ENCODE measurements at regions not wholly inside any gene's neighbourhood (a gene's known extent, or its start where the extent isn't known, plus 50 kb on each side); places are given as distances from the start of the nearest gene placed in this dataset.

DNA sequence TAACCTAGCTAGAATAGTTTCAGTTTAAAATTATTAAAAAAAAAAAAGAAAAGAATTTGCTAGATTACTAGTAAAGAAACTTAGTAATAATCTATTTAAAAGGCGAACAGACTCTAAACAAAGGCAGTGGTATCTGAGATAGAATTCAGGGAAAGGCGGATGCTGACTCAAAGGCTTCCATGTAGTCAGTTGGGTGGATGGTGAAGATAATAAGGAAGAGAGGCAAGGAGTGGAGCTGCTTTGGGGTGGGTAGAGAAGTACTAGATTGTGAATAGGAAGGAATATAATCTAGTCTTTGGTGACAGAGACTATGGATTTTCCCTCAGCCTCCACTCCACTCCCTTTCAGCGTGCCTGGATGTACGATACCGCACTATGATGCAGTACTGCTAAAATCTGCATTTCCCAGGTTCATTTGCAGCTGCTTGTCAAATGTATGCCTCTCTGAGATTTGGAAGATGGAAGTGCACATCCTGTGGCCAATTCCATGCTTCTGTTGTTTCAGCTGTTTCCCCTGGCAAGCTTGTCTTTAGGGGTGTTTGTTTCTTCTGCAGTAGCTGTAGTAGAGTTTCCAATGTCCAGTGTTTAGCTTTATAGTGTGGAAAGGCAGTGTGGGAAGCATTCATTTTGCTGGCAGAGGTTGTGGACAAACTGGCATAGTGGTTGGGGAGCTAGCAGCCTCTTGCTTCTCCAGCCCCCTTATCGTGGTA, 184.6 kb upstream of the NRIP1 start:
- Mint-ChIP-seq H3K9me3 (no peaks in the 10 kb centered on the region), H3K4me3 (no peak overlapping the region), H3K27me3 (peaks cover 8% of the 10 kb centered on the region), H3K27ac (no peak overlapping the region), H3K36me3 (no peaks in the 10 kb centered on the region), H3K4me1 (no peaks in the 10 kb centered on the region)
- ATAC-seq (ENCODE audit: low read depth) (no peak), DNase-seq (ENCODE audit: low spot score in 2 of 2) (no peak)

DNA sequence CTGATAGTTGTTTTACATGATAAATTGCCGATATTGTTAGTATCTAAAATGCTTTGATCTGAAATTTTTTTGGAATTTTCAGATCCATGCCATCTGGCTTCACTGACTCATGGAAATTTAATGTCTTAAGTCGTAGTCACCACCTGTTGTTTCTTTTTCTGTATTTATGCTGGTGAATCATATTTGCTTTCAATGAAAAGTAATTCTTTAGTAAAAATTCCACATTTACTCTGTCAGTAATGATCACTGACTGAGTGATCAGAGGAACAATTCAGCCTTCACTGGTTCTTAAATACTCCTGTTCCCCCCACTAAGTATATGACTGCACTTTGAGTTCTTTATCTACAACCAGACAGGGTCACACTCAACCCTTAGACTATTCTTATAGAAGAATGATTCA, 185.6 kb upstream of the NRIP1 start:
- DNase-seq (ENCODE audit: low spot score in 2 of 2) (no peak), ATAC-seq (ENCODE audit: low read depth) (no peak)
- no peaks in the 10 kb centered on the region for H3K9me3 Mint-ChIP-seq
- H3K36me3 Mint-ChIP-seq = no peaks in the 10 kb centered on the region
- no peak overlapping the region for H3K4me3 Mint-ChIP-seq
- H3K4me1 Mint-ChIP-seq = no peaks in the 10 kb centered on the region
- peaks cover 8% of the 10 kb centered on the region for H3K27me3 Mint-ChIP-seq
- H3K27ac Mint-ChIP-seq = no peak overlapping the region

DNA sequence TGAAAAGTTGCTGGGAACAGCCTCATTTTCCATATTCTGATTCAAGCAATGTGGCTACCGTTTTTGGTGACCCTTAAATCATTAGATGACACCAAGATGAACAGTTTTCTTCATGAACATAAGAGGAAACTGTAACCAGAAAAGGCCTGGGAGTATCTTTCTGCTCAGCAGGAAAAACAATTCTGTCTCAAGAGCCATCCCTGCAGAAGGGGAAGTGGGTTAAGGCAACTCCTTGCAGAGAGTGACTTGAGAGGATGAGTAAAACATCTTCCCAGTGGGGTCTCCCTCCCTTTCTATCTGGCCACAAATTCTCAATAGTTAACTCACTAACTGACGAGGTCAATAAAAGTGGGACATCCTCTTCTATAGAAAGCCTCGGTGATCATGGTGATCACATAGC, 187.6 kb upstream of the NRIP1 start:
- H3K27ac Mint-ChIP-seq = no peak overlapping the region
- H3K36me3 Mint-ChIP-seq = no peaks in the 10 kb centered on the region
- no peak overlapping the region for H3K4me3 Mint-ChIP-seq
- no peaks in the 10 kb centered on the region for H3K9me3 Mint-ChIP-seq
- H3K4me1 Mint-ChIP-seq = no peaks in the 10 kb centered on the region
- ATAC-seq (ENCODE audit: low read depth) (no peak), DNase-seq (ENCODE audit: low spot score in 2 of 2) (no peak)
- peaks cover 8% of the 10 kb centered on the region for H3K27me3 Mint-ChIP-seq

DNA sequence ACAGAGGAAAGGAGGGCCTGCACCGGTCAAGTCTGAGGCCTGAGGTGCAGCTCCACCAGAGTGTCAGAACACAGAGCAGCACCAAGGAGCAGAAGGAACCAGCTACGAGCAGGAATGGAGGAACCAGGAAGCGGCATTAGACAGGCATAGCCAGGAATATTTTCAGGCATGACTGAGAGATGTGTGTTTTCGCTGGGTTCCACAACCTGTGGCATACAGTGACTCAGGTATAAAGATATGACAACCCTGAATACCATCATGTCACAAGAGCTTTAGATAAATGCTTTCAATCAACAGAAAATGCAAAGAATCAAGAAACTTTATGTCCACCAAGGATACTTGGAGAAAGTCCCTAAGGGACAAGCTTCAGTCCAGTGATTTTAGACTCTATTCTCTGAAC, 189.3 kb upstream of the NRIP1 start:
- no peak overlapping the region for H3K4me3 Mint-ChIP-seq
- ATAC-seq (ENCODE audit: low read depth) (no peak), DNase-seq (ENCODE audit: low spot score in 2 of 2) (no peak)
- H3K27me3 Mint-ChIP-seq = peaks cover 5% of the 10 kb centered on the region
- H3K36me3 Mint-ChIP-seq = no peaks in the 10 kb centered on the region
- H3K9me3 Mint-ChIP-seq = no peaks in the 10 kb centered on the region
- no peaks in the 10 kb centered on the region for H3K4me1 Mint-ChIP-seq
- no peak overlapping the region for H3K27ac Mint-ChIP-seq

DNA sequence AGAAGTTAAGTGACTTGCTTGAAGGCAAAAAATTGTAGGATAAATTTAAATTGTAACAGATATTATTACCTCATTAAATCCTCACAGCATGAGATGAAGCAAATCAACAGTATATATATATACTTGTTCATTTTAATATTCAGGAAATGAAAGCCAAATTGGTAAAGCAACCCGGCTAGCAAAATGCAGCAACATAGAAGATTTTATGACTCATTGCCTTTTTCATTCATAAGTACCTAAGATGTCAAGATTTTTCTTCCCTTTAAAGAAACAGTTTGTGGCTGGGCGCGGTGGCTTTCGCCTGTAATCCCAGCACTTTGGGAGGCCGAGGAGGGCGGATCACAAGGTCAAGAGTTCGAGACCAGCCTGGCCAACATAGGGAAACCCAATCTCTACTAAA, 190.5 kb upstream of the NRIP1 start:
- no peak overlapping the region for H3K4me3 Mint-ChIP-seq
- H3K27ac Mint-ChIP-seq = no peak overlapping the region
- H3K9me3 Mint-ChIP-seq = no peaks in the 10 kb centered on the region
- H3K4me1 Mint-ChIP-seq = no peaks in the 10 kb centered on the region
- DNase-seq (ENCODE audit: low spot score in 2 of 2) (no peak), ATAC-seq (ENCODE audit: low read depth) (no peak)
- H3K36me3 Mint-ChIP-seq = no peaks in the 10 kb centered on the region
- peaks cover 5% of the 10 kb centered on the region for H3K27me3 Mint-ChIP-seq

DNA sequence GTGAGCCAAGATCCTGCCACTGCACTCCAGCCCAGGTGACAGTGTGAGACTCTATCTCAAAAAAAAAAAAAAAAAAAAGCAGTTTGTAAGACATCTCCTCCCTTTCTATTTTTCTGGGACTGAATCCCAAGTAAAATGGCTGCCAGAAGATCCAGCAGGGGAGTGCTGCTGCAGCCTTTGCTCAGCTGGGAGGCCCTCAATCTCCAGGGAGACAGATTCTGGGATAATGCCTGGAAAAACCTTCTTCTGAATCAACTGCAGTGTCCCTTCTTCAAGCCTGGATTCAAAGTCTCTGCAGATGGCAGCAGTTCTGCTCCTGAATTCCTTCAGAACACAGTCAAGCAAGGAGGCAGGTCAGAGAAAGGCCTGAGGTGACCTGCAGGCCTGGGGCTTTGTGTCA, 191.0 kb upstream of the NRIP1 start:
- DNase-seq (ENCODE audit: low spot score in 2 of 2) (no peak), ATAC-seq (ENCODE audit: low read depth) (no peak)
- H3K9me3 Mint-ChIP-seq = no peaks in the 10 kb centered on the region
- H3K4me1 Mint-ChIP-seq = no peaks in the 10 kb centered on the region
- no peak overlapping the region for H3K4me3 Mint-ChIP-seq
- H3K36me3 Mint-ChIP-seq = no peaks in the 10 kb centered on the region
- H3K27ac Mint-ChIP-seq = no peak overlapping the region
- peaks cover 5% of the 10 kb centered on the region for H3K27me3 Mint-ChIP-seq

DNA sequence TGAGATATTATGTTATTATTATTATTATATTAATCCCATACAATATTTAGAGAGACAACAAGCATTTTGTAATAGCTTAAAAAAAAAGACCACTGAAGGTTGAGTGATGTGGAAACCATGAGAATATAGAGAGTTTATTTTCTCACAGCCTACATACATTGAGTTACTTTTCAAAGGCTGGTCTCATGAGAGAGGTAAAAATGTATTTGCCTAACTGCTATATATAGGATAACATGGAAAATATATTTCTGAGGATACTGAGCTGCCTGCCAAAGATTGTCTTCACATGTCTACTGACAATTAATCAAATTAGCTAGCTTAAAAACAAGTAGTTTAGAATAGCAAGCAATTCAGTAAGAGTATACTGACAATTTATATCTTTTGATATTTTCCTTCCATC, 192.2 kb upstream of the NRIP1 start:
- H3K9me3 Mint-ChIP-seq = peaks cover 1% of the 10 kb centered on the region
- DNase-seq (ENCODE audit: low spot score in 2 of 2) (no peak), ATAC-seq (ENCODE audit: low read depth) (no peak)
- no peaks in the 10 kb centered on the region for H3K36me3 Mint-ChIP-seq
- no peaks in the 10 kb centered on the region for H3K4me1 Mint-ChIP-seq
- H3K27me3 Mint-ChIP-seq = peaks cover 2% of the 10 kb centered on the region
- H3K27ac Mint-ChIP-seq = no peak overlapping the region
- H3K4me3 Mint-ChIP-seq = no peak overlapping the region

DNA sequence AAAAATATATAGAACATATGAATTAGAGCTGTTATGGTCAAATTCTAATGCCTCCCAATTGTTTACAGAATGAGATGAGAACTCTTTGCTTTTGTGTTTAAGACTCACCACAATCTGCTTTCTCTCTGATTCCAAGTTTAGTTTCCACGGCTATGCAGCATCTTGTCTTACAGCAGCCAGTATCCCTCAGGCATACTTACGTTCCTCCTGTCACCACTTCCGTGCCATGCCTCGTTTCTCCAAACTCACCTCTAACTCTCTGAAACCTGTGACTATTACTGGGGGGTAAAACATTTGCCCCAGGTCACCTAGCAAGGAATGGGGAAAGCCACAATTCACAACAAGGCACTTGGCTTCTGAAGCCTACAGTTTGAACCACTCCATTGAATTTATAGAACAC, 192.8 kb upstream of the NRIP1 start:
- no peaks in the 10 kb centered on the region for H3K4me1 Mint-ChIP-seq
- DNase-seq (ENCODE audit: low spot score in 2 of 2) (no peak), ATAC-seq (ENCODE audit: low read depth) (no peak)
- H3K27me3 Mint-ChIP-seq = no peaks in the 10 kb centered on the region
- H3K4me3 Mint-ChIP-seq = no peak overlapping the region
- H3K9me3 Mint-ChIP-seq = peaks cover 1% of the 10 kb centered on the region
- no peaks in the 10 kb centered on the region for H3K36me3 Mint-ChIP-seq
- no peak overlapping the region for H3K27ac Mint-ChIP-seq

DNA sequence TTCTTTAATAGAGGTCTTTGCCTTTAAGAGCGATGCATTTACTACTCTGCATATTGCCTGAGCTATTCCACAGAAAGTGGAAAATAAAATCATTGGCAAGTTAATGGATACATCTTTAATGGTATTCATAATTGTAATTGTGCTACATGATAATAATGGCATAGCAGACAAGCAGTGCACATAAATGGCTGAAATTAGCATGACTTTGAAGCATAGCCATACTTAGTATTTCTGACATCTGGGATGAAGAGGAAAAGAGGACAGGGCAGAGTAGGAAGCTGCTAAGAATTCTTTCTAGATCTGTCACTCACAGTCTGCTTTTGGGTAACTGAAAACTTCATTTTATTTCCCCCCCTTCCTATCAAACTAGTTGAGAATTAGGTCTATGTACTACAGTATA, 195.0 kb upstream of the NRIP1 start:
- H3K9me3 Mint-ChIP-seq = peaks cover 1% of the 10 kb centered on the region
- no peaks in the 10 kb centered on the region for H3K4me1 Mint-ChIP-seq
- ATAC-seq (ENCODE audit: low read depth) (no peak), DNase-seq (ENCODE audit: low spot score in 2 of 2) (no peak)
- no peaks in the 10 kb centered on the region for H3K36me3 Mint-ChIP-seq
- H3K27ac Mint-ChIP-seq = no peak overlapping the region
- no peak overlapping the region for H3K4me3 Mint-ChIP-seq
- H3K27me3 Mint-ChIP-seq = no peaks in the 10 kb centered on the region

DNA sequence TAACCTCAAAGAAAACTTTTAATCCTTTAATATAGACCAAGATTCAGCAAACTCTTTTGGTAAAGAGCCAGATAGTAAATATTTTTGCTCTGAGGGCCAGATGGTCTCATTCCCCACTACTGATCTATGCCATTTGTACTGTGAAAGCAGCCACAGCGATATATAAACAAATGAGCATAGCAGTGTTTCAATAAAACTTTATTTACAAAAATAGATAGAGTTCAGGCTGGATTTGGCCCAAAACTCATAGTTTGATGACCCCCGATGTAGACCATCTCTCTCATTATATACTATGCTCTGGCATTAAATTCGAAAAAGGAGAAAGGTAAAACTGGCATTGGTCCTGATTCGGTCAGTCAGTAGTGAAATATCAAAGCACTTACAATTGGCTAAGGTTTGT, 195.8 kb upstream of the NRIP1 start:
- no peaks in the 10 kb centered on the region for H3K36me3 Mint-ChIP-seq
- no peak for ATAC-seq (ENCODE audit: low read depth)
- DNase-seq (ENCODE audit: low spot score in 2 of 2) = no peak
- no peak overlapping the region for H3K27ac Mint-ChIP-seq
- H3K27me3 Mint-ChIP-seq = no peaks in the 10 kb centered on the region
- no peak overlapping the region for H3K4me3 Mint-ChIP-seq
- peaks cover 1% of the 10 kb centered on the region for H3K9me3 Mint-ChIP-seq
- no peaks in the 10 kb centered on the region for H3K4me1 Mint-ChIP-seq

DNA sequence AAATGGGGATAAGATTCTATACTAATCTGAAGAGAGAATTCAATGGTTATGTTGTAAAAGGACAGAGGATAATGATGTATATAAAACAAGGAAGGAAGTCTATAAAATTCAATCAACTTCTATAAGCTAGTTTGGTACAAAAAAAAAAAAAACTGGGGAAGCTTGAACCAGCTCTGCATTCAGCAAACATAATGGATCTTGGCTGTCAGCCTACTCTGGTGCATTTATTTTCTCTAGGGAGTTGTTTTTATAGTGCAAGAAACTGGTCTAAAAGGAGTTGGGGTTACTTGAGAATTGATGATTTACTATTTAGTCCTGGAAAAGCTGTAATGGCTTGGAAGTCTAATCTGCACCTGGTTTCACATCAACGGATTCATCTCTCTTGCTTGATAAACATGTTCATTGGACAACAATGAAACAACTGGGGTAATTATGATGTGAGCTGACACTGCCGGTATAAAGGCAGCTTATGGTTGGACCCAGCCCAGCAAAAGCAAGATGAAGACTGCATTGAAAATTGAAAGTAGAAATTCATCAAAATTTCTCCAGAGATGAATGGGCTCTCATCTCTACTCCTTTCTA, 199.4 kb upstream of the NRIP1 start:
- H3K4me1 Mint-ChIP-seq = no peaks in the 10 kb centered on the region

DNA sequence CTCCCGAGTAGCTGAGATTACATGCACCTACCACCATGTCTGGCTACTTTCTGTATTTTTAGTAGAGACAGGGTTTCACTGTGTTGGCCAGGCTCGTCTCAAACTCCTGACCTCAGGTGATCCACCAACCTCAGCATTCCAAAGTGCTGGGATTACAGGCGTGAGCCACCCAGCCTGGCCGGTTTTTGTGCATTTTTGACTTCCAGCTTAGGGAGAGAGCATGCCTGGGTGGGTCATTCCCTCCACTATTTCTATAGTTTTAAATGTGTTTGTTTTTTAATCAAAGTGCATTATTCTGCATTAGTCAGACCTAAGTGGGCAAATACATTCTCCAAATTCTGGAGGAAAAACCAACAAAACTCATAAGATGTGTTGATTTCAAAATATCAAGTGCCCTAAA, 207.4 kb upstream of the NRIP1 start:
- Mint-ChIP-seq H3K9me3 (no peaks in the 10 kb centered on the region), H3K27ac (no peak overlapping the region), H3K4me1 (no peaks in the 10 kb centered on the region), H3K27me3 (peaks cover 3% of the 10 kb centered on the region), H3K36me3 (no peaks in the 10 kb centered on the region), H3K4me3 (no peak overlapping the region)
- no peak for DNase-seq (ENCODE audit: low spot score in 2 of 2)
- no peak for ATAC-seq (ENCODE audit: low read depth)

More for the DNA sequence above, 199.4 kb upstream of the NRIP1 start:
- H3K9me3 Mint-ChIP-seq = peaks cover 1% of the 10 kb centered on the region
- no peak overlapping the region for H3K4me3 Mint-ChIP-seq
- H3K27me3 Mint-ChIP-seq = peaks cover 2% of the 10 kb centered on the region
- H3K36me3 Mint-ChIP-seq = no peaks in the 10 kb centered on the region
- DNase-seq (ENCODE audit: low spot score in 2 of 2) (no peak), ATAC-seq (ENCODE audit: low read depth) (no peak)
- no peak overlapping the region for H3K27ac Mint-ChIP-seq

DNA sequence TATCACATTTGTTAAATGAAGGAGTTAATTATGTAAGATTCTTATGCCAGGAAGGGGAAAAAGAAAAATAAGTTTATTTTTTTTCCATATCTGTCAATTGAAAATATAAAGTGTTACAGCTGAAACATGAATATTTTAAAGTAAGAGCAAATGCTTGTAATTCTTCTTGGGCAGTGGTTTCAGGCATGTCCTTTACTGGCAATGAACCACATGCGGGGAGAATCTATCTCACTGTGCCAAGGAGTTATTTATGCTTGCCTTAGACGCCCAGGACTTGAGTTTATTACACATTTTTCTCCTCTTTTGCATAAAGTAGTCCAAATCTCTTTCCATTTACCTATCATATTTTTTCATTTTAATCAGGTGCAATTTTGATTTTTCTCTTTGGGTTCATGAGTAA, 207.8 kb upstream of the NRIP1 start:
- no peak overlapping the region for H3K27ac Mint-ChIP-seq
- H3K4me3 Mint-ChIP-seq = no peak overlapping the region
- no peaks in the 10 kb centered on the region for H3K4me1 Mint-ChIP-seq
- no peak for ATAC-seq (ENCODE audit: low read depth)
- peaks cover 3% of the 10 kb centered on the region for H3K27me3 Mint-ChIP-seq
- no peaks in the 10 kb centered on the region for H3K9me3 Mint-ChIP-seq
- H3K36me3 Mint-ChIP-seq = no peaks in the 10 kb centered on the region
- DNase-seq (ENCODE audit: low spot score in 2 of 2) = no peak

DNA sequence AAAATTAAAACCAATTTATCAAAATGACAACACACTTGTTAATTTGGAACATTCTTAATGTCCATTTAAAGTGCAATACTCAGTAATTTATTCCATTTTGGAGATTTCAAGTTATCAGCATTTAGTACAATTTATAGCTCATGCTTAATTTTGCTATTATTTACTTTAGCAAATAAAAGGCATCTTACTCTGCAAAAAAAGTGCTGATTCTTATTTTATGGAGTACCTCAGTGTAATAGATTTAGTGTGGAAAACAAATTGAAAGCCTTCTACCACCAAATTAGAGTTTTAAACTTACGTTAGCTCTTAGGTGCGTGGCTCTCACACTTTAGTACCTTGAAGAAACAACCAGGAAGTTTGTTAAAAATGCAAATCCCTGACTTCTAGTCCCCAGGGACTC, 208.4 kb upstream of the NRIP1 start:
- H3K27ac Mint-ChIP-seq = no peak overlapping the region
- peaks cover 3% of the 10 kb centered on the region for H3K27me3 Mint-ChIP-seq
- ATAC-seq (ENCODE audit: low read depth) = no peak

More for the DNA sequence above, 208.4 kb upstream of the NRIP1 start:
- no peak for DNase-seq (ENCODE audit: low spot score in 2 of 2)
- H3K9me3 Mint-ChIP-seq = no peaks in the 10 kb centered on the region
- H3K36me3 Mint-ChIP-seq = no peaks in the 10 kb centered on the region
- H3K4me3 Mint-ChIP-seq = no peak overlapping the region
- no peaks in the 10 kb centered on the region for H3K4me1 Mint-ChIP-seq

Measured in memory B cell (primary cell).